ENCODE measurements at regions not wholly inside any gene's neighbourhood (a gene's known extent, or its start where the extent isn't known, plus 50 kb on each side); places are given as distances from the start of the nearest gene placed in this dataset.
A peak's percentile ranks its signal among the peaks of the same experiment; 100 is the strongest.
"Not testable (repeated sequence)": the region's sequence is repeated elsewhere in the genome, so short reads cannot be mapped to it uniquely, and the experiment has no call there.

DNA sequence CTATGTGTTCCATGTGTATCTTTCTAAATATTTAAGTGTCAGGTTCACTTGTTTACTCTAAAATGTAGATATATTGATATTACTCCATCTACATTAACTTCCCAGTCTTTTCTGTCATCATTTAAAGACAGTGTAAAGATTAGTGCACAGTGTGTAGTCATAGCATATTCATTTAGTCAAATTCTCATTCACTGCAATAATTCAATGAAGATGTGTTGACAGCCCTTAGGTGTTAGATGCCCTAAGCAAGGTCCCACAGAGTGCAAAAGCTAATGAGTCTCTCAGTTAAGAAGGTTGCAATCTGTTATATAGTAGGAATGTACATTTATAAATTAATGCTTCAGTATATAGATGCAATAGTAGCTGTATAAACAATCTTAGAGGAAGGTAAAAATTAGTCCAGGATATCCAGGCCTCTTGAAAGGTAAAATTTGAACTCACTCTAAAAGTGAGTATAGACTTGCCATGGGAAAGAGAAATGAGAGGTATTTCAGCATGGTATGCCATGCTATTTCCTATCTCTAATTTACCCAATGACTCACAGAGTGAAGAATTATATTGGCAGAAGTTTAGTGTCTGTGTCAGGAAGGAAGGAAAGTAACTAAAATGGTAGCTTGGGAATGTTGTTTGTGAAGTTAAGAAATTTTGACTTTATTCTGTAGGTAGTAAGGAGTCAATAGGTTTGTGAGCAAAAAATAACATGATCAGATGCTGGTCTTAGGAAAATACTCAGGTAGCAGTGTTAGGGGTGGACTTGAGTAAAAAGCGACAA lies 969.9 kb upstream of the CITED2 start:
- Histone ChIP-seq H3K27me3 (ENCODE audit: low read depth, low read length) (no peaks in the 10 kb centered on the region), H3K9me3 (ENCODE audit: control insufficient read depth in 1 of 2, low read length in 2 of 2) (no peaks in the 10 kb centered on the region), H3K36me3 (ENCODE audit: control insufficient read depth in 1 of 2, insufficient read depth in 2 of 2, low read length in 2 of 2) (no peaks in the 10 kb centered on the region), H3K27ac (ENCODE audit: low read length) (no peak overlapping the region), H3K4me3 (ENCODE audit: low read depth in 1 of 2, low read length in 2 of 2) (no peak overlapping the region), H3K4me1 (ENCODE audit: control insufficient read depth in 1 of 2, insufficient read depth in 2 of 2, low read length in 2 of 2) (no peaks in the 10 kb centered on the region)

DNA sequence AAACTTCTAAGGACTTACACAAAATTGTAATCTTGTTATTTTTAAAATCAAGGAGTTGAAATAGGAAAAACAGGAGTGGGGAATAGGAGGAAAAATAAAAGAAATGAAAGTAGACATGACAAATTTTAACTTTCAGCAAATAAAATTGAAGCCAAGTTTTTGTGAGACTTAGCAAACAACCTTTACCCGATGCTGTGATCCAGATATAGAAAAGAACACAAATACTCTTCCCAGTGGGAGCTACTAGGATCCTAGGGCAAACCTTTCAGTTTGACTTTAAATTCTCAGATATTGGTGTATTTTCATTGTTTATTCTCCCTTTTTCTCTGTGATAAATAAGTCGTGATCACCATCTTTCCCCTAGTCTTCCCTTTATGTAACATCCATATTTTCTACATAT lies 968.7 kb upstream of the CITED2 start:
- Histone ChIP-seq H3K27me3 (ENCODE audit: low read depth, low read length) (no peaks in the 10 kb centered on the region), H3K4me3 (ENCODE audit: low read depth in 1 of 2, low read length in 2 of 2) (no peak overlapping the region), H3K27ac (ENCODE audit: low read length) (no peak overlapping the region), H3K9me3 (ENCODE audit: control insufficient read depth in 1 of 2, low read length in 2 of 2) (no peaks in the 10 kb centered on the region), H3K4me1 (ENCODE audit: control insufficient read depth in 1 of 2, insufficient read depth in 2 of 2, low read length in 2 of 2) (no peaks in the 10 kb centered on the region), H3K36me3 (ENCODE audit: control insufficient read depth in 1 of 2, insufficient read depth in 2 of 2, low read length in 2 of 2) (no peaks in the 10 kb centered on the region)

DNA sequence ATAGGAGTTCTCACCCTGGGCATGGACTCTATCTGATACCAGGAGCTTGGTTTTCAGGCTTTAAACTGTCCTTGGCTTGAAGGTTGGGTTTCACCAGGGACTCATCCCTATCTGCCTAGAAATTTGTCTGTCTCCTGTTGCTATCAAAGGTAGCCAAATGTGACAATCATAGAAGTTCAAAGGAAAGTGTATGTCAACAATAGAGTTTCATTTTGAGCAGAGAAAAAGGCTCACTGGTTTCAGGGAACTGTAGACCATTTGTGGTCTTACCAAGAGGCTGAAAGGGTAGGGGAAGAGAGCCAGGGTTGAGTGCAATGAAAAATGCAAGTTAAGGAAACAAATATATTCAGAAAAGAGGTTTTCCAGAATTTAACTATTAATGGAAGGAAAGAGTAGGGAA lies 966.8 kb upstream of the CITED2 start:
- H3K4me1 ChIP-seq (ENCODE audit: control insufficient read depth in 1 of 2, insufficient read depth in 2 of 2, low read length in 2 of 2) = no peaks in the 10 kb centered on the region
- H3K9me3 ChIP-seq (ENCODE audit: control insufficient read depth in 1 of 2, low read length in 2 of 2) = no peaks in the 10 kb centered on the region
- H3K36me3 ChIP-seq (ENCODE audit: control insufficient read depth in 1 of 2, insufficient read depth in 2 of 2, low read length in 2 of 2) = no peaks in the 10 kb centered on the region
- no peak overlapping the region for H3K4me3 ChIP-seq (ENCODE audit: low read depth in 1 of 2, low read length in 2 of 2)
- H3K27ac ChIP-seq (ENCODE audit: low read length) = no peak overlapping the region
- H3K27me3 ChIP-seq (ENCODE audit: low read depth, low read length) = no peaks in the 10 kb centered on the region

DNA sequence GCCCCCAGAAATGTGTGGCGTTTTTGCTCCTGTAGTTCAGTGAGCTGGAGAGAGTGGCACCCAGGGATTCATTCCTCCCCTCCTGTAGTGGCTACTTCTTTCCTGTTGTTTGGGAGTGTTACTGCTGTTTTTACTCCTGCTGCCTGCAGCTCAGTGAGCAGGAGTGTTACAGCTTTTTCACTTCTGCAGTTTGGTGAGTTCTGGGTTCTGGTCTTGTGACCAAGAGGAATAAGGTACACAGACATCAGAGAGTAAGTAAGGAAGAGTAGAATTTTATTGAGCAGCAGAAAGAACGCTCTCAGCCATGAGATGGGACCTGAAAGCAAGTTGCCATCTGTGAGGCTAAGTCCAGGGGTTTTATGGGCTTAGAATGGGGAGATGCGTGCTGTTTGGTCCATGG lies 966.3 kb upstream of the CITED2 start:
- Histone ChIP-seq H3K27me3 (ENCODE audit: low read depth, low read length) (no peaks in the 10 kb centered on the region), H3K4me1 (ENCODE audit: control insufficient read depth in 1 of 2, insufficient read depth in 2 of 2, low read length in 2 of 2) (no peaks in the 10 kb centered on the region), H3K27ac (ENCODE audit: low read length) (no peak overlapping the region), H3K4me3 (ENCODE audit: low read depth in 1 of 2, low read length in 2 of 2) (no peak overlapping the region), H3K9me3 (ENCODE audit: control insufficient read depth in 1 of 2, low read length in 2 of 2) (no peaks in the 10 kb centered on the region), H3K36me3 (ENCODE audit: control insufficient read depth in 1 of 2, insufficient read depth in 2 of 2, low read length in 2 of 2) (no peaks in the 10 kb centered on the region)

- not testable (repeated sequence) for H3K27ac ChIP-seq (ENCODE audit: low read length); H3K4me3 ChIP-seq (ENCODE audit: low read depth in 1 of 2, low read length in 2 of 2); H3K27me3 ChIP-seq (ENCODE audit: low read depth, low read length); H3K9me3 ChIP-seq (ENCODE audit: control insufficient read depth in 1 of 2, low read length in 2 of 2); H3K36me3 ChIP-seq (ENCODE audit: control insufficient read depth in 1 of 2, insufficient read depth in 2 of 2, low read length in 2 of 2); H3K4me1 ChIP-seq (ENCODE audit: control insufficient read depth in 1 of 2, insufficient read depth in 2 of 2, low read length in 2 of 2)
Observed at GRCh38 chr6:140339084-140339483, 964.6 kb upstream of the CITED2 start.

GRCh38 chr6:140321891-140322290 lies 947.4 kb upstream of the CITED2 start:
- Histone ChIP-seq H3K9me3 (ENCODE audit: control insufficient read depth in 1 of 2, low read length in 2 of 2) (peaks cover 0 to 10% of the 10 kb centered on the region in 2 donors), H3K4me3 (ENCODE audit: low read depth in 1 of 2, low read length in 2 of 2) (no peak overlapping the region), H3K27me3 (ENCODE audit: low read depth, low read length) (no peaks in the 10 kb centered on the region), H3K4me1 (ENCODE audit: control insufficient read depth in 1 of 2, insufficient read depth in 2 of 2, low read length in 2 of 2) (peaks cover 0 to 26% of the 10 kb centered on the region in 2 donors), H3K27ac (ENCODE audit: low read length) (no peak overlapping the region), H3K36me3 (ENCODE audit: control insufficient read depth in 1 of 2, insufficient read depth in 2 of 2, low read length in 2 of 2) (no peaks in the 10 kb centered on the region)

GRCh38 chr6:140320081-140321080 lies 945.9 kb upstream of the CITED2 start:
- Histone ChIP-seq H3K9me3 (ENCODE audit: control insufficient read depth in 1 of 2, low read length in 2 of 2) (no peaks in the 10 kb centered on the region), H3K36me3 (ENCODE audit: control insufficient read depth in 1 of 2, insufficient read depth in 2 of 2, low read length in 2 of 2) (no peaks in the 10 kb centered on the region), H3K4me3 (ENCODE audit: low read depth in 1 of 2, low read length in 2 of 2) (no peak overlapping the region), H3K27me3 (ENCODE audit: low read depth, low read length) (no peaks in the 10 kb centered on the region), H3K27ac (ENCODE audit: low read length) (peak overlapping the region; percentile 15), H3K4me1 (ENCODE audit: control insufficient read depth in 1 of 2, insufficient read depth in 2 of 2, low read length in 2 of 2) (peaks cover 0 to 26% of the 10 kb centered on the region in 2 donors)

GRCh38 chr6:140319209-140319608 lies 944.8 kb upstream of the CITED2 start:
- Histone ChIP-seq H3K36me3 (ENCODE audit: control insufficient read depth in 1 of 2, insufficient read depth in 2 of 2, low read length in 2 of 2) (no peaks in the 10 kb centered on the region), H3K4me1 (ENCODE audit: control insufficient read depth in 1 of 2, insufficient read depth in 2 of 2, low read length in 2 of 2) (peaks cover 0 to 26% of the 10 kb centered on the region in 2 donors), H3K4me3 (ENCODE audit: low read depth in 1 of 2, low read length in 2 of 2) (peak overlapping the region; percentile 21 to 30), H3K27me3 (ENCODE audit: low read depth, low read length) (no peaks in the 10 kb centered on the region), H3K9me3 (ENCODE audit: control insufficient read depth in 1 of 2, low read length in 2 of 2) (no peaks in the 10 kb centered on the region), H3K27ac (ENCODE audit: low read length) (peak overlapping the region; percentile 27)

DNA sequence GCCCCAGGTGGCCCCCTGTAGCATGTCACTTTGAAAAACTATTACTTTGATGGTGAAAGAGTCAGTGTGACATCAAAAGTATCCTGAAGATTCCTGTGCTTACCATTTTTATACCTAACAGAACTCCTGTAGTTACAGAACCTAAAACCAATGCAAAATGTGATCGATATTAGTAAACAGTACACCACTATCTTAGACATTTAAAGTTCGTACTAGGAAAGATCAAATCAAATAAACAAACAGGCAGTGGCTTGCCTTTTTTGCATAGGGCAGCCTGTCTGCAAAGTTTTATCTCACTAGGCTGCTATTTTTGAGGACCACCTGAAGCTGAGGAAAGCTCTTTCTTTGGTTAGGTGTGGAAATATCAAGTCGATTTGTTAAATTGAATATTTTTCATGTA lies 944.0 kb upstream of the CITED2 start:
- H3K4me3 ChIP-seq (ENCODE audit: low read depth in 1 of 2, low read length in 2 of 2) = no peak overlapping the region
- H3K9me3 ChIP-seq (ENCODE audit: control insufficient read depth in 1 of 2, low read length in 2 of 2) = no peaks in the 10 kb centered on the region
- H3K4me1 ChIP-seq (ENCODE audit: control insufficient read depth in 1 of 2, insufficient read depth in 2 of 2, low read length in 2 of 2) = peaks cover 0 to 26% of the 10 kb centered on the region in 2 donors
- H3K27ac ChIP-seq (ENCODE audit: low read length) = no peak overlapping the region
- H3K36me3 ChIP-seq (ENCODE audit: control insufficient read depth in 1 of 2, insufficient read depth in 2 of 2, low read length in 2 of 2) = no peaks in the 10 kb centered on the region
- no peaks in the 10 kb centered on the region for H3K27me3 ChIP-seq (ENCODE audit: low read depth, low read length)

- Histone ChIP-seq H3K27ac (ENCODE audit: low read length) (no peak overlapping the region), H3K9me3 (ENCODE audit: control insufficient read depth in 1 of 2, low read length in 2 of 2) (no peaks in the 10 kb centered on the region), H3K36me3 (ENCODE audit: control insufficient read depth in 1 of 2, insufficient read depth in 2 of 2, low read length in 2 of 2) (no peaks in the 10 kb centered on the region), H3K4me3 (ENCODE audit: low read depth in 1 of 2, low read length in 2 of 2) (no peak overlapping the region), H3K4me1 (ENCODE audit: control insufficient read depth in 1 of 2, insufficient read depth in 2 of 2, low read length in 2 of 2) (peaks cover 0 to 26% of the 10 kb centered on the region in 2 donors), H3K27me3 (ENCODE audit: low read depth, low read length) (no peaks in the 10 kb centered on the region)
Observed at GRCh38 chr6:140317950-140318349, 943.5 kb upstream of the CITED2 start.

DNA sequence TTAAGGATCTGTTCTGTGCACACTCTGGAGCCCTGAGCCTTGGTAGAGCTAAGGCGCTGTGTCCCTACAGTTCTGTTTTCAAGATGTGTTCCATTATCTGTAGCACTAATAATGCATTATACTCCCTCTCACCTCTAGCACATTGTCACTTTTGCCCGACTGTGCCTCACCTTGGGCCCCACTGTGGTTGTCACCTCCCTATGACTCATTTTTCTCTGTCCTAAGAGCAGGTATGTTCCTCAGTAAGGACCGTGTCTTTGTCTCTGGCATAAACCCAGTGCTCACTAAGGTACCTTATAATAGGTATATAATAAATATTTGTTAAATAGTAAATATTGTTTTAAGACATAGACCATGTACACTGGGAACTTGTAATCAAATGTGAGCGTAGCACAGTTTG lies 942.5 kb upstream of the CITED2 start:
- no peak overlapping the region for H3K4me3 ChIP-seq (ENCODE audit: low read depth in 1 of 2, low read length in 2 of 2)
- H3K4me1 ChIP-seq (ENCODE audit: control insufficient read depth in 1 of 2, insufficient read depth in 2 of 2, low read length in 2 of 2) = peaks cover 0 to 26% of the 10 kb centered on the region in 2 donors
- no peaks in the 10 kb centered on the region for H3K36me3 ChIP-seq (ENCODE audit: control insufficient read depth in 1 of 2, insufficient read depth in 2 of 2, low read length in 2 of 2)
- H3K27ac ChIP-seq (ENCODE audit: low read length) = no peak overlapping the region
- no peaks in the 10 kb centered on the region for H3K27me3 ChIP-seq (ENCODE audit: low read depth, low read length)
- H3K9me3 ChIP-seq (ENCODE audit: control insufficient read depth in 1 of 2, low read length in 2 of 2) = no peaks in the 10 kb centered on the region
